ENCODE measurements at regions not wholly inside any gene's neighbourhood (a gene's known extent, or its start where the extent isn't known, plus 50 kb on each side); places are given as distances from the start of the nearest gene placed in this dataset.

DNA sequence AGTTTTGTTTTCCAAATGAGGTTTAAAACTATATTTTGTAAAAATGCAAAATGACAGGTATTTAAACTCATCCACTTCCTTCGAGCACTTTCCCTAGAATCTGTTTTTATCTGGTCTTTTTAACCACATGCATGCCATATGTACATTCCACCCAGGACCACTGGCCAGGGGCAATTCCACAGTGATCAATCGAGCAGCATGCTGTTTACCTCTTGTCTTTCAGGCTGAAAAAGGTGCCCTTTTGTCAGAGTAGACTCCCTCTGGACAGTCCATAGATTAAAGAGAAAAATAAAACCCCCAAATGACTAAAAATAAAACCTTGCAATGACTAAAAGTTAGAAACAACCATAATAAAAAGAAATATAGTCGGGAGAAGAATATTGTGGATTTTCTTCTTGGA is 313.3 kb downstream of the LMO4 start:
- no peaks in the 10 kb centered on the region for H3K36me3 ChIP-seq (ENCODE audit: control insufficient read depth in 2 of 3, insufficient read depth in 3 of 3, low read length in 3 of 3)
- H3K4me3 ChIP-seq (ENCODE audit: low read length in 3 of 3): no peak overlapping the region
- H3K27me3 ChIP-seq (ENCODE audit: control insufficient read depth, insufficient read depth, low read length): no peaks in the 10 kb centered on the region
- FAIRE-seq: no peak
- H3K27ac ChIP-seq (ENCODE audit: low read depth in 2 of 2, low read length in 2 of 2): no peak overlapping the region
- TF ChIP-seq, protein P1, sequence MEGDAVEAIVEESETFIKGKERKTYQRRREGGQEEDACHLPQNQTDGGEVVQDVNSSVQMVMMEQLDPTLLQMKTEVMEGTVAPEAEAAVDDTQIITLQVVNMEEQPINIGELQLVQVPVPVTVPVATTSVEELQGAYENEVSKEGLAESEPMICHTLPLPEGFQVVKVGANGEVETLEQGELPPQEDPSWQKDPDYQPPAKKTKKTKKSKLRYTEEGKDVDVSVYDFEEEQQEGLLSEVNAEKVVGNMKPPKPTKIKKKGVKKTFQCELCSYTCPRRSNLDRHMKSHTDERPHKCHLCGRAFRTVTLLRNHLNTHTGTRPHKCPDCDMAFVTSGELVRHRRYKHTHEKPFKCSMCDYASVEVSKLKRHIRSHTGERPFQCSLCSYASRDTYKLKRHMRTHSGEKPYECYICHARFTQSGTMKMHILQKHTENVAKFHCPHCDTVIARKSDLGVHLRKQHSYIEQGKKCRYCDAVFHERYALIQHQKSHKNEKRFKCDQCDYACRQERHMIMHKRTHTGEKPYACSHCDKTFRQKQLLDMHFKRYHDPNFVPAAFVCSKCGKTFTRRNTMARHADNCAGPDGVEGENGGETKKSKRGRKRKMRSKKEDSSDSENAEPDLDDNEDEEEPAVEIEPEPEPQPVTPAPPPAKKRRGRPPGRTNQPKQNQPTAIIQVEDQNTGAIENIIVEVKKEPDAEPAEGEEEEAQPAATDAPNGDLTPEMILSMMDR (IDR thresholded peaks at IDR 0.05; ENCODE audit: borderline replicate concordance, extremely low read depth, insufficient read depth): no peak
- no peaks in the 10 kb centered on the region for H3K9me3 ChIP-seq (ENCODE audit: control insufficient read depth in 2 of 3, insufficient read depth in 1 of 3, low read length in 3 of 3)
- H3K9ac ChIP-seq (ENCODE audit: low read length in 3 of 3): no peak overlapping the region
- peaks cover 0 to 2% (median 0%) of the 10 kb centered on the region in 3 donors for H3K4me1 ChIP-seq (ENCODE audit: control insufficient read depth in 2 of 3, insufficient read depth in 2 of 3, low read depth in 1 of 3, low read length in 3 of 3)
- no peak for DNase-seq
- intact Hi-C loops (cut with DNase I): no loop called here

DNA sequence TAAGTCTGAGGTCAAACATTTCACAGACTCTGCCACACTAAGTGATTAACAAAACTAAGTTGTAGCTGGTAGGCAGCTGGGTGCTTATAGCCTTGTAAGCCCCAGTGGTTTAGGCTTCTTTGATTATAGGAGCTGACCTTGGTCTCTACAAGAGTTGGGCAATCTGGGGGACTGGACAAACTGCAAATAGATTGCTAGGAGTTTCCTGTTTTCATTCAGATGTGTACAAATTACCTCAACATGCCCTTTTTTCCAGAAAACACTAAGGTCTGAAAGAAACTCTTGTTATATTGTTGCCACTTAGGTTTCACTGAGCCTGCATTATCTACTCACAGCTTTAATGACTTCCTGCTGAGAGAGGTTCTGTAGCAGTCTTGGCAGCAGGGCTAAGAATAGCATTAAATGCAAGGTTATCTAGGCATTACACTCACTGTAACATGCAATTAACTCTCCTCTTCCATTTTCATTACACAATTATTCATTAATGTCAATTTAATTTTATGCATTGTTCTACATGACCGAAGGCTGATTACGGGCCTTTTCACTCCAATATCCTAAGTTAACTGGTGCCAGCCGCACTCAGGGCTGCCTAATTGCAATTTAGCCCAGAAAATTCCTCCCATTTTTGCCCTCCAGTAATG is 314.0 kb downstream of the LMO4 start:
- intact Hi-C loops (cut with DNase I): no loop called here
- Histone ChIP-seq H3K36me3 (ENCODE audit: control insufficient read depth in 2 of 3, insufficient read depth in 3 of 3, low read length in 3 of 3) (no peaks in the 10 kb centered on the region), H3K27ac (ENCODE audit: low read depth in 2 of 2, low read length in 2 of 2) (no peak overlapping the region), H3K27me3 (ENCODE audit: control insufficient read depth, insufficient read depth, low read length) (no peaks in the 10 kb centered on the region), H3K4me1 (ENCODE audit: control insufficient read depth in 2 of 3, insufficient read depth in 2 of 3, low read depth in 1 of 3, low read length in 3 of 3) (peaks cover 0 to 2% (median 0%) of the 10 kb centered on the region in 3 donors), H3K9me3 (ENCODE audit: control insufficient read depth in 2 of 3, insufficient read depth in 1 of 3, low read length in 3 of 3) (no peaks in the 10 kb centered on the region), H3K9ac (ENCODE audit: low read length in 3 of 3) (no peak overlapping the region), H3K4me3 (ENCODE audit: low read length in 3 of 3) (no peak overlapping the region)
- TF ChIP-seq, protein P1 (IDR thresholded peaks at IDR 0.05; ENCODE audit: borderline replicate concordance, extremely low read depth, insufficient read depth): no peak
- DNase-seq (peak in 2 of 5 donors; percentile 58 to 70), FAIRE-seq (no peak)

DNA sequence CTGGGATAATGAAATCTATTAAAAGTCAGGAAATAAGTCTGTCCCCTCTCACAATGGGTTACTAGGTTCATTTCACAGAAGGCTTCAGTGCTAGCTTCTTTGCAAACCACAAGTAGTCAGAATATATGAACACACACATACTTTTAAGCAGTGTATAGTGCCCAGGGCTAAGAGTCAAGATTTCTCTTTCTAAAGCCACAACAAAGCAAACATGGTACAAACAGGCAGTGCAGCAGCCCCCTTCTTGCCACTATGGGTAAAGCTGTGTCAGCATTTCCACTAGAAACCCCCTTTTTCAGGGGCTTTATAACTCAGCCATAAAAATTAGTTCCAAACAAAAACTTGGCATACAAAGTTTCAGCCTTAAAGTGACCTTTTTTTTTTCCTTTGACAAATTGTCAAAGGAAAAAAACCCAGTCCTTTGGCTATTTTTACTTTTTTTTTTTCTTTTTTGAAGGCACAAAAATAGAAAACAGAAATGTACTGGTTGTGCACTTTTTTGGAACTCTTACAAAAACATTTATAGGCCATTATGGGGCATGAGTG is 315.4 kb downstream of the LMO4 start:
- TF ChIP-seq, protein P1 (IDR thresholded peaks at IDR 0.05; ENCODE audit: borderline replicate concordance, extremely low read depth, insufficient read depth): no peak
- Histone ChIP-seq H3K9ac (ENCODE audit: low read length in 3 of 3) (no peak overlapping the region), H3K9me3 (ENCODE audit: control insufficient read depth in 2 of 3, insufficient read depth in 1 of 3, low read length in 3 of 3) (no peaks in the 10 kb centered on the region), H3K4me1 (ENCODE audit: control insufficient read depth in 2 of 3, insufficient read depth in 2 of 3, low read depth in 1 of 3, low read length in 3 of 3) (peaks cover 0 to 2% (median 0%) of the 10 kb centered on the region in 3 donors), H3K36me3 (ENCODE audit: control insufficient read depth in 2 of 3, insufficient read depth in 3 of 3, low read length in 3 of 3) (no peaks in the 10 kb centered on the region), H3K27me3 (ENCODE audit: control insufficient read depth, insufficient read depth, low read length) (no peaks in the 10 kb centered on the region), H3K27ac (ENCODE audit: low read depth in 2 of 2, low read length in 2 of 2) (peak overlapping the region in 1 of 2 donors; percentile 3), H3K4me3 (ENCODE audit: low read length in 3 of 3) (no peak overlapping the region)
- intact Hi-C loops (cut with DNase I): no loop called here
- DNase-seq (peak in 1 of 5 donors; percentile 23), FAIRE-seq (no peak)
